CD14-positive monocyte (primary cell): ENCODE measurements at regions not wholly inside any gene's neighbourhood (a gene's known extent, or its start where the extent isn't known, plus 50 kb on each side); places are given as distances from the start of the nearest gene placed in this dataset.

Experiments
- DNase-seq, 3 donors: peaks; one replicate each; pipeline ENCODE4 v3.0.0-alpha.2; 2011 to 2022
- H2AFZ ChIP-seq: 2 replicates; pipeline ENCODE4 v1.6.0; 2012; ENCODE audit warnings: mild to moderate bottlenecking, low read depth, low read length, inconsistent platforms; ENCODE audit not compliant: insufficient read depth, poor library complexity, severe bottlenecking
- H3K27ac ChIP-seq, 2 donors: 1 replicate in 1 of 2; 2 replicates in 1 of 2; pipeline ENCODE4 v1.5.1; 2012 to 2013; ENCODE audit warnings: low read length in 2 of 2, control low read depth in 1 of 2, inconsistent platforms in 1 of 2, low read depth in 1 of 2, mild to moderate bottlenecking in 1 of 2
- H3K27me3 ChIP-seq, 2 donors: one replicate each; pipeline versions ENCODE4 v1.6.0 to v1.6.1; 2011 to 2013; ENCODE audit warnings: low read length in 2 of 2; ENCODE audit not compliant: control insufficient read depth in 2 of 2, insufficient read depth in 2 of 2
- H3K36me3 ChIP-seq, 2 donors: replicated peaks in 1 of 2; 1 replicate in 1 of 2; 2 replicates in 1 of 2; pipeline versions ENCODE4 v1.5.1 to v1.6.1; 2012 to 2013; ENCODE audit warnings: low read length in 2 of 2, control low read depth in 1 of 2, inconsistent platforms in 1 of 2, mild to moderate bottlenecking in 1 of 2; ENCODE audit not compliant: insufficient read depth in 2 of 2, control insufficient read depth in 1 of 2
- H3K4me1 ChIP-seq, 2 donors: 1 replicate in 1 of 2; 2 replicates in 1 of 2; pipeline versions ENCODE4 v1.5.1 to v1.6.1; 2012 to 2013; ENCODE audit warnings: low read length in 2 of 2, control low read depth in 1 of 2, inconsistent platforms in 1 of 2, mild to moderate bottlenecking in 1 of 2, moderate library complexity in 1 of 2; ENCODE audit not compliant: insufficient read depth in 2 of 2, control insufficient read depth in 1 of 2
- H3K4me2 ChIP-seq: replicated peaks from 2 replicates; pipeline ENCODE3; 2012; ENCODE audit warnings: low read length, moderate library complexity, mild to moderate bottlenecking; ENCODE audit not compliant: poor library complexity, severe bottlenecking; ENCODE audit errors: extremely low read depth
- H3K4me3 ChIP-seq, 3 experiments: fragments of 200-600 bp in 1 of 3; sonication (generic) in 1 of 3; replicated peaks in 1 of 3; 1 replicate in 2 of 3; 2 replicates in 1 of 3; pipeline ENCODE4 v1.5.1; 2011 to 2013; ENCODE audit warnings: low read length in 3 of 3, mild to moderate bottlenecking in 3 of 3, control low read depth in 2 of 3, low read depth in 2 of 3, inconsistent platforms in 1 of 3, moderate library complexity in 1 of 3
- H3K79me2 ChIP-seq: 2 replicates; pipeline ENCODE4 v1.6.0; 2012; ENCODE audit warnings: mild to moderate bottlenecking, control low read depth, inconsistent platforms, low read length, moderate library complexity; ENCODE audit not compliant: insufficient read depth
- H3K9ac ChIP-seq: 2 replicates; pipeline ENCODE4 v1.6.0; 2017; ENCODE audit warnings: low read length, mild to moderate bottlenecking; ENCODE audit not compliant: insufficient read depth, poor library complexity, severe bottlenecking
- H3K9me3 ChIP-seq, 2 donors: replicated peaks in 1 of 2; 1 replicate in 1 of 2; 2 replicates in 1 of 2; pipeline versions ENCODE4 v1.5.1 to v1.6.1; 2012 to 2013; ENCODE audit warnings: low read length in 2 of 2, control low read depth in 1 of 2; ENCODE audit not compliant: control insufficient read depth in 1 of 2, insufficient read depth in 1 of 2
- H4K20me1 ChIP-seq: 2 replicates; pipeline ENCODE4 v1.6.0; 2012; ENCODE audit warnings: mild to moderate bottlenecking, low read length, control low read depth, moderate library complexity; ENCODE audit not compliant: insufficient read depth
- H3K27ac Mint-ChIP-seq, 7 donors: one replicate each; pipeline ENCODE4 v1.8.0; 2020; ENCODE audit warnings: mild to moderate bottlenecking in 7 of 7, mixed read lengths in 7 of 7, moderate library complexity in 6 of 7, inconsistent platforms in 2 of 7
- H3K27me3 Mint-ChIP-seq, 3 donors: one replicate each; pipeline ENCODE4 v1.8.0; 2021 to 2022; ENCODE audit warnings: low read depth in 3 of 3, mild to moderate bottlenecking in 3 of 3, mixed read lengths in 3 of 3, moderate library complexity in 3 of 3, inconsistent platforms in 1 of 3
- H3K36me3 Mint-ChIP-seq, 2 donors: one replicate each; pipeline ENCODE4 v1.8.0; 2020; ENCODE audit warnings: mixed read lengths in 2 of 2, inconsistent platforms in 1 of 2, mild to moderate bottlenecking in 1 of 2
- H3K4me1 Mint-ChIP-seq: one replicate; pipeline ENCODE4 v1.8.0; 2020; ENCODE audit warnings: mild to moderate bottlenecking, mixed read lengths
- H3K4me3 Mint-ChIP-seq, 2 donors: one replicate each; pipeline ENCODE4 v1.8.0; 2020; ENCODE audit warnings: mild to moderate bottlenecking in 2 of 2, mixed read lengths in 2 of 2, moderate library complexity in 1 of 2
- H3K9me3 Mint-ChIP-seq, 7 donors: one replicate each; pipeline ENCODE4 v1.8.0; 2020 to 2022; ENCODE audit warnings: mixed read lengths in 7 of 7, mild to moderate bottlenecking in 6 of 7, moderate library complexity in 6 of 7, inconsistent platforms in 2 of 7
- CTCF ChIP-seq: fragments of 200-600 bp; IDR thresholded peaks from one replicate; pipeline ENCODE4 v1.8.0; 2022; ENCODE audit warnings: antibody characterized with exemption, mild to moderate bottlenecking
- WGBS: methylation state at CpG from one replicate; pipeline ENCODE4 v1.1.5; 2013; ENCODE audit warnings: missing lambda C conversion rate; ENCODE audit not compliant: insufficient coverage; 5-methylcytosine and 5-hydroxymethylcytosine counted together
- intact Hi-C, 2 donors: fragments of 100-400 bp; cut with micrococcal nuclease; formaldehyde crosslinking; loops; one replicate each; pipeline versions ENCODE4 v1.15.0 to v1.15.1; 2023

- H3K4me3 Mint-ChIP-seq, result no peak overlapping the region
- intact Hi-C loops, result no loop called here
- WGBS, result no CpG with 5 or more reads among the region's 1 CpG
Measured at GRCh38 chr20:55855052-55855451, 150.3 kb downstream of the CBLN4 start.

DNA sequence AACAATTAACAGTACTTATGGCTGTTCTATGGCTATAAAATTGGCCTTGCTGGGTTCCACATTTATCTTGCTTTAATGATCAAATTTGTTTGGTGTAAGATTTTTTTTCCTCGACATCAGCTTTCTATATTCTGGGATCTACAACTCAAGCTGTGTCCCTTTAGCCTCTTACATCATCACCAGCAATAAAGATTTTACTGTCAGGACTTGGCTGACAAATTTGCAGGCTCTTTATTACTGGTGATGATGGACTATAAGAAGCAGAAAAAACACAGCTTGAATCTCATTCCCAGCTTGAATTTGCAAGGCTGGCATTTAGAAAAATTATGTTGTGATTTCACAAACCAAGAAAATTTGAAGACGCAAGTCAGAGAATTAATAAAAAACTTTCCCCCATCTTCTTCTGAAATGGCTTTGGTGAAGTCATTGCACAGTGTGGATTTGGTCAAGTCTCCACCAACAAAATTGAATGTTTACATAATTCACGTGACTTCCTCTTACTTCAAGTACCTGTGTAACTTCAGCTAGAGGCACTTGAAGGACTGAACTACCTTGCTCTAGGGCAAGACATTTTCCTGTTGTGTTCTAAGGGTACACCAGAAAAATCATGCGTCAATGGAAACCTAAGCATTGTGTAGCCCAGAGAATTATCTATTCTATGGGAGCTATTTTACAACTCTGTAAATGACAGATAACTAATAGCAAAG, 175.0 kb downstream of the CBLN4 start:
- no peaks in the 10 kb centered on the region for H3K36me3 ChIP-seq
- no peaks in the 10 kb centered on the region for H3K4me1 Mint-ChIP-seq
- H4K20me1 ChIP-seq, result no peaks in the 10 kb centered on the region
- 80% methylated on average over 1 of the region's 4 CpGs for WGBS
- H3K79me2 ChIP-seq, result no peaks in the 10 kb centered on the region
- no peak overlapping the region for H3K27ac Mint-ChIP-seq
- H3K4me3 ChIP-seq, result no peak overlapping the region
- H3K4me1 ChIP-seq, result no peaks in the 10 kb centered on the region
- H3K9me3 Mint-ChIP-seq, result peaks cover 0 to 14% (median 8%) of the 10 kb centered on the region in 7 donors
- intact Hi-C loops, result no loop called here
- no peaks in the 10 kb centered on the region for H3K27me3 Mint-ChIP-seq
- H3K27me3 ChIP-seq, result no peaks in the 10 kb centered on the region
- H3K9ac ChIP-seq, result no peak overlapping the region
- TF ChIP-seq CTCF, result no peak
- no peak overlapping the region for H3K27ac ChIP-seq
- H3K36me3 Mint-ChIP-seq, result no peaks in the 10 kb centered on the region
- no peak overlapping the region for H3K4me3 Mint-ChIP-seq
- peaks cover 12 to 13% of the 10 kb centered on the region in 2 donors for H3K9me3 ChIP-seq
- DNase-seq, result no peak
- no peak overlapping the region for H2AFZ ChIP-seq
- H3K4me2 ChIP-seq, result no peak overlapping the region

More at GRCh38 chr20:55855052-55855451, 150.3 kb downstream of the CBLN4 start:
- Mint-ChIP-seq H3K9me3 (peaks cover 0 to 11% (median under 1%) of the 10 kb centered on the region in 7 donors), H3K27ac (no peak overlapping the region), H3K36me3 (no peaks in the 10 kb centered on the region), H3K27me3 (no peaks in the 10 kb centered on the region), H3K4me1 (no peaks in the 10 kb centered on the region)
- Histone ChIP-seq H3K27me3 (no peaks in the 10 kb centered on the region), H3K4me2 (no peak overlapping the region), H3K4me3 (no peak overlapping the region), H3K36me3 (no peaks in the 10 kb centered on the region), H3K4me1 (no peaks in the 10 kb centered on the region), H2AFZ (no peak overlapping the region), H4K20me1 (no peaks in the 10 kb centered on the region), H3K9ac (no peak overlapping the region), H3K79me2 (no peaks in the 10 kb centered on the region), H3K9me3 (peaks cover 13 to 17% of the 10 kb centered on the region in 2 donors), H3K27ac (no peak overlapping the region)
- no peak for TF ChIP-seq CTCF
- DNase-seq, result no peak
